ENCODE measurements at regions not wholly inside any gene's neighbourhood (a gene's known extent, or its start where the extent isn't known, plus 50 kb on each side); places are given as distances from the start of the nearest gene placed in this dataset.
"Not testable (repeated sequence)": the region's sequence is repeated elsewhere in the genome, so short reads cannot be mapped to it uniquely, and the experiment has no call there.

- TF ChIP-seq, protein P1, sequence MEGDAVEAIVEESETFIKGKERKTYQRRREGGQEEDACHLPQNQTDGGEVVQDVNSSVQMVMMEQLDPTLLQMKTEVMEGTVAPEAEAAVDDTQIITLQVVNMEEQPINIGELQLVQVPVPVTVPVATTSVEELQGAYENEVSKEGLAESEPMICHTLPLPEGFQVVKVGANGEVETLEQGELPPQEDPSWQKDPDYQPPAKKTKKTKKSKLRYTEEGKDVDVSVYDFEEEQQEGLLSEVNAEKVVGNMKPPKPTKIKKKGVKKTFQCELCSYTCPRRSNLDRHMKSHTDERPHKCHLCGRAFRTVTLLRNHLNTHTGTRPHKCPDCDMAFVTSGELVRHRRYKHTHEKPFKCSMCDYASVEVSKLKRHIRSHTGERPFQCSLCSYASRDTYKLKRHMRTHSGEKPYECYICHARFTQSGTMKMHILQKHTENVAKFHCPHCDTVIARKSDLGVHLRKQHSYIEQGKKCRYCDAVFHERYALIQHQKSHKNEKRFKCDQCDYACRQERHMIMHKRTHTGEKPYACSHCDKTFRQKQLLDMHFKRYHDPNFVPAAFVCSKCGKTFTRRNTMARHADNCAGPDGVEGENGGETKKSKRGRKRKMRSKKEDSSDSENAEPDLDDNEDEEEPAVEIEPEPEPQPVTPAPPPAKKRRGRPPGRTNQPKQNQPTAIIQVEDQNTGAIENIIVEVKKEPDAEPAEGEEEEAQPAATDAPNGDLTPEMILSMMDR (optimal IDR thresholded peaks at IDR 0.05 in 1 of 3, IDR thresholded peaks at IDR 0.05 in 1 of 3, conservative IDR thresholded peaks at IDR 0.05 in 1 of 3; ENCODE audit: extremely low read depth in 1 of 3, insufficient read depth in 2 of 3, low read length in 3 of 3), result not testable (repeated sequence)
- TF ChIP-seq EZH2 (IDR thresholded peaks at IDR 0.05; ENCODE audit: low read length), result not testable (repeated sequence)
Observed at GRCh38 chr2:89936559-89936958, 1245.1 kb downstream of the RPIA start.

Measured in keratinocyte (primary cell).